Panc1 (cell line): ENCODE measurements at regions not wholly inside any gene's neighbourhood (a gene's known extent, or its start where the extent isn't known, plus 50 kb on each side); places are given as distances from the start of the nearest gene placed in this dataset.

Experiments used
- ATAC-seq: fragments of 200-7000 bp; cut with Tn5 transposase; 2 replicates; pipeline ENCODE4 v1.9.1; 2020; ENCODE audit warnings: mild to moderate bottlenecking, moderate library complexity
- BruUV-seq: library from RNA; stranded (reverse); fragments of 400-500 nt; replicated peaks from 2 replicates; lab custom pipeline; 2021; lab: Mats Ljungman, UMichigan
- CTCF ChIA-PET: fragments of 300-600 bp; sonication (Branson Sonifier 250); formaldehyde crosslinking; loops from one replicate; lab custom pipeline; 2022; ENCODE audit warnings: antibody characterized with exemption; lab: Charles Lee
- POLR2A ChIA-PET: fragments of 300-600 bp; sonication (Branson Sonifier 250); formaldehyde crosslinking; loops from one replicate; lab custom pipeline; 2022; ENCODE audit warnings: antibody characterized with exemption; lab: Charles Lee
- DNase-seq: peaks from one replicate; pipeline ENCODE4 v3.0.0-alpha.2; 2010; ENCODE audit warnings: low read depth, low spot score
- H3K27ac ChIP-seq: 2 replicates; pipeline ENCODE4 v1.5.1; 2011; ENCODE audit warnings: mild to moderate bottlenecking, low read length, inconsistent platforms
- H3K27me3 ChIP-seq: fragments of 200-500 bp; sonication (Bioruptor generic); 2 replicates; pipeline ENCODE4 v1.6.0; 2014; ENCODE audit warnings: low read length, inconsistent platforms; ENCODE audit not compliant: control insufficient read depth, insufficient read depth
- H3K36me3 ChIP-seq: fragments of 200-500 bp; sonication (Bioruptor generic); 2 replicates; pipeline ENCODE4 v1.5.1; 2014; ENCODE audit warnings: inconsistent platforms, mild to moderate bottlenecking, low read length, moderate library complexity; ENCODE audit not compliant: control insufficient read depth, insufficient read depth
- H3K4me1 ChIP-seq: 2 replicates; pipeline ENCODE4 v1.5.1; 2011; ENCODE audit warnings: inconsistent platforms, mild to moderate bottlenecking, low read length, moderate library complexity; ENCODE audit not compliant: control insufficient read depth, insufficient read depth
- H3K4me3 ChIP-seq, 2 experiments: 2 replicates each; pipeline ENCODE4 v1.5.1; 2011 to 2012; ENCODE audit warnings: low read depth in 2 of 2, low read length in 2 of 2, mild to moderate bottlenecking in 2 of 2, inconsistent platforms in 1 of 2, moderate library complexity in 1 of 2
- H3K9me3 ChIP-seq: fragments of 200-500 bp; sonication (Bioruptor generic); 2 replicates; pipeline ENCODE4 v1.5.1; 2014; ENCODE audit warnings: low read depth, mild to moderate bottlenecking, inconsistent platforms, low read length, moderate library complexity; ENCODE audit not compliant: control insufficient read depth, insufficient read depth
- POLR2AphosphoS5 ChIP-seq: IDR thresholded peaks from 2 replicates; pipeline ENCODE4 v1.6.1; 2012; ENCODE audit warnings: mild to moderate bottlenecking, low read depth, low read length, moderate library complexity
- SIN3A ChIP-seq: IDR thresholded peaks from 2 replicates; pipeline ENCODE4 v1.6.1; 2012; ENCODE audit warnings: low read depth, mild to moderate bottlenecking, low read length, moderate library complexity, borderline replicate concordance; ENCODE audit not compliant: insufficient read depth
- TCF7L2 ChIP-seq: IDR thresholded peaks from 2 replicates; pipeline ENCODE4 v1.6.1; 2011; ENCODE audit warnings: mild to moderate bottlenecking, low read depth, low read length, inconsistent platforms
- in situ Hi-C: cut with HindIII; loops from 2 replicates; pipeline ENCODE4 v1.10.0; 2016; ENCODE audit warnings: low sequenced_read_pairs, low pct_unique_long_range_greater_than_20kb
- intact Hi-C: fragments of 100-400 bp; cut with micrococcal nuclease; formaldehyde crosslinking; loops from one replicate; pipeline ENCODE4 v1.10.0; 2022; ENCODE audit not compliant: unreplicated experiment
- TF ChIP-seq, protein P1 (sequence below), 2 experiments: IDR thresholded peaks; 2 replicates each; pipeline ENCODE4 v1.6.1; 2011 to 2012; ENCODE audit warnings: low read depth in 2 of 2, control low read depth in 1 of 2, low read length in 1 of 2, mild to moderate bottlenecking in 1 of 2, moderate library complexity in 1 of 2; ENCODE audit not compliant: insufficient read depth in 1 of 2
- TF ChIP-seq, protein P2 (sequence below): fragments of 450-650 bp; IDR thresholded peaks from 2 replicates; pipeline ENCODE4 v1.5.1; 2017; ENCODE audit warnings: mild to moderate bottlenecking

DNA sequence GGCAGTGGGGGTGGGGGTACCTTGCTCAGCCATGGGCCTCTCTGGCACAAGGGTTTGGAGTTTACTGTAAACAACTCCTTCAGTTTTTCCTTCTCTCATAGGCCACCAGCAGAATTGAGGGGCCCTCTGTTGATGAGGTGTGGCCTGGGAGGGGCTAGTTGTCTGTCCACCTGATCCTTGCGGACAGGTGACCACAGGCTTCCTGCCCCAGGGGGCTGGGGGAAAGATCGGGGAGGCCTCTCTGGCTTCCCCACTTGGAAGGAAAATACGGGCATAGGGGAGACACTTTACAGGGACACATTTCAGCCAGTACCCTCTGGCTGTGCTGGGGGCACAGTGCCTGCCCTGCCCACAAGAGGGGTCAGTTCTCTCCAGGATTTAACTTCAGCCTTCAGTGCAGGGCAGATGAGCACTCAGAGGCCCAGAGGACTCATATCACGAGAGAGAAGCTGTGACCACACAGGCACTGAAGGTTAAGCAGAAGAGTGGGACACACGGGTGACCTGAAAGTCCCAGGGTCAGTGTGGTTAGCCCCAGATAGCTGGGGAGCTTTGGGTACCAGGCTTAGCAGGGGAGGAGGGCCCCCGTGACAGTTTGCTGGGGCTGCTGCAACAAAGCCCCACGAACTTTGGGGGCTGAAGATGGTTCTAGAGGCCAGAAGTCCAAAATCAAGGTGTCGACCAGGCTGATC, 245.9 kb downstream of the SEC14L1 start:
- CTCF ChIA-PET, result no interaction called here
- intact Hi-C loops (no loop called here), in situ Hi-C loops (no loop called here)
- no peak for TF ChIP-seq TCF7L2
- TF ChIP-seq SIN3A, result 0 out of 2 replicates have a peak, but pooled peaks have one; percentile 19
- Histone ChIP-seq H3K36me3 (no peaks in the 10 kb centered on the region), H3K4me1 (peaks cover 95% of the 10 kb centered on the region), H3K4me3 (no peak overlapping the region), H3K27ac (peak overlapping the region; percentile 72), H3K27me3 (no peaks in the 10 kb centered on the region), H3K9me3 (no peaks in the 10 kb centered on the region)
- DNase-seq (no peak), ATAC-seq (no peak)
- no TSS peak for BruUV-seq
- POLR2A ChIA-PET, result no interaction called here

DNA sequence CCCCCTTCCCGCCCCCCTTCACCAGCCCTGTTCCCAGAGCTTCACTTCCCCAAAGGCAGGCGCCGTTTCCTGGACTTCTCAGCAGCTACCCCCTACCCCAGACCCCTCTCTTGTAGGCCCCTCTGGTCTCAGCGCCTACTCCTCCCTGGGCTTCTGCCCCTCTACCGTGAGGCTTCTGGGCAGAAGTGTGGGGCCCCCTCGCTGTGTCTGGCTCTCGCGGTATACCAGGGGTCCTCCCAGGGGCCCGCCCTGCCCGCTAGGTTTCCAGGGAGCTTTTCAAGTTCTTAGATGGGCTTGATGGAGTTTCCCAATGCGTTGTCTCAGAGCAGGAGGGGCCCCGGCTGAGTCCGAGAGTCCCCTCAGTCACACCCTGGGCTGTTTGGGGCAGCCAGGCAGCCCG, 247.1 kb downstream of the SEC14L1 start:
- POLR2A ChIA-PET, result no interaction called here
- Histone ChIP-seq H3K27me3 (no peaks in the 10 kb centered on the region), H3K9me3 (no peaks in the 10 kb centered on the region), H3K4me3 (no peak overlapping the region), H3K36me3 (no peaks in the 10 kb centered on the region), H3K27ac (peak overlapping the region; percentile 84), H3K4me1 (peaks cover 95% of the 10 kb centered on the region)
- CTCF ChIA-PET, result no interaction called here
- in situ Hi-C loops, result no loop called here
- intact Hi-C loops, result no loop called here
- ATAC-seq, result no peak
- TF ChIP-seq SIN3A, result no peak
- no peak for TF ChIP-seq TCF7L2
- BruUV-seq, result no TSS peak
- DNase-seq, result no peak

DNA sequence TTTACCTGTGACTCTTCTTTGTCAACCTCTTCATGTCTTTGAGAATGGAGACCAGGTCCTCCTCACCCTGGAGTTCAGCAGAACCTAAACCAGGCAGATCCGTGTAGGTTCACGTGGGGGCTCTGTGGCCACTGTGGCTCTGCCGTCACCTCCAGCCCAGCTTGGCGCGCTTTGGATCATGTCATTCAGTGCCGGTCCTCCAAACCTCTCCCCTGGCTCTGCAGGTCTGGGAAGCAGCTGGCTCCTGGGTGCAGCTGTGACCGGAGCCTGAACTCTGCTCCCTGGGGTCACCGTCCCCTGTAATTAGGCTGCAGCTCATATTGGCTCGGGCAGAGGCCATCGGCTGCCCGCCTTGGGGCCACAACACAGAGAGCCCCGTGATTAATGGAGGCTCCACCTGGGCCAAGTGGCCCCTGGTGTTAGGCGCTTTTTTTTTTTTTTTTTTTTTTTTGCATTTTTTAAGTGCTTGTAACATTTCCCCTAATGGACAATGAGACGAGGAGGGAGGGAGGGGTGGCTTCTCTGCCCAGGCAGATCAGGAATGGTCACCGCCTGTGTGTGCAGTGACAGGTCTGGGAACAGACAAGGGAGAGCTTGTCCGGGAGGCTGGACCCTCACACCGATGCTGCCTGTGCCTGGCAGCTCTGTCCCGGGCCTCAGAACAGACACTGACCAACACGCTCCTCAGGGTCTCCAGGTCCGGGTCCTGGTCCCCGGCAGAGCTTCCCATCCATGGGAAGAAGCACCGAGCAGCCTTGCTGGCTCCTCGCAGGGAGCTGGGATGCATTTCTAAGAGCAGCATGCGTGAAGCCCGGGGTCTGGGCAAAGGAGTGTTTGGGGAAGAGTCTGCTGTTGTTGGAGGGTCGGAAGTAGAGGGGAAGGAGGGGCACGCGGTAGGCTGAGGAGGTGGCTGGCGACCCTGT, 247.9 kb downstream of the SEC14L1 start:
- no peak for DNase-seq
- POLR2A ChIA-PET, result no interaction called here
- TF ChIP-seq POLR2AphosphoS5, result no peak; the same call in 1 of the 2 replicates
- TF ChIP-seq, protein P1, sequence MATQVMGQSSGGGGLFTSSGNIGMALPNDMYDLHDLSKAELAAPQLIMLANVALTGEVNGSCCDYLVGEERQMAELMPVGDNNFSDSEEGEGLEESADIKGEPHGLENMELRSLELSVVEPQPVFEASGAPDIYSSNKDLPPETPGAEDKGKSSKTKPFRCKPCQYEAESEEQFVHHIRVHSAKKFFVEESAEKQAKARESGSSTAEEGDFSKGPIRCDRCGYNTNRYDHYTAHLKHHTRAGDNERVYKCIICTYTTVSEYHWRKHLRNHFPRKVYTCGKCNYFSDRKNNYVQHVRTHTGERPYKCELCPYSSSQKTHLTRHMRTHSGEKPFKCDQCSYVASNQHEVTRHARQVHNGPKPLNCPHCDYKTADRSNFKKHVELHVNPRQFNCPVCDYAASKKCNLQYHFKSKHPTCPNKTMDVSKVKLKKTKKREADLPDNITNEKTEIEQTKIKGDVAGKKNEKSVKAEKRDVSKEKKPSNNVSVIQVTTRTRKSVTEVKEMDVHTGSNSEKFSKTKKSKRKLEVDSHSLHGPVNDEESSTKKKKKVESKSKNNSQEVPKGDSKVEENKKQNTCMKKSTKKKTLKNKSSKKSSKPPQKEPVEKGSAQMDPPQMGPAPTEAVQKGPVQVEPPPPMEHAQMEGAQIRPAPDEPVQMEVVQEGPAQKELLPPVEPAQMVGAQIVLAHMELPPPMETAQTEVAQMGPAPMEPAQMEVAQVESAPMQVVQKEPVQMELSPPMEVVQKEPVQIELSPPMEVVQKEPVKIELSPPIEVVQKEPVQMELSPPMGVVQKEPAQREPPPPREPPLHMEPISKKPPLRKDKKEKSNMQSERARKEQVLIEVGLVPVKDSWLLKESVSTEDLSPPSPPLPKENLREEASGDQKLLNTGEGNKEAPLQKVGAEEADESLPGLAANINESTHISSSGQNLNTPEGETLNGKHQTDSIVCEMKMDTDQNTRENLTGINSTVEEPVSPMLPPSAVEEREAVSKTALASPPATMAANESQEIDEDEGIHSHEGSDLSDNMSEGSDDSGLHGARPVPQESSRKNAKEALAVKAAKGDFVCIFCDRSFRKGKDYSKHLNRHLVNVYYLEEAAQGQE (IDR thresholded peaks at IDR 0.05; ENCODE audit: insufficient read depth in 1 of 2, low read depth in 2 of 2, low read length in 1 of 2), result no peak
- TF ChIP-seq, protein P2, sequence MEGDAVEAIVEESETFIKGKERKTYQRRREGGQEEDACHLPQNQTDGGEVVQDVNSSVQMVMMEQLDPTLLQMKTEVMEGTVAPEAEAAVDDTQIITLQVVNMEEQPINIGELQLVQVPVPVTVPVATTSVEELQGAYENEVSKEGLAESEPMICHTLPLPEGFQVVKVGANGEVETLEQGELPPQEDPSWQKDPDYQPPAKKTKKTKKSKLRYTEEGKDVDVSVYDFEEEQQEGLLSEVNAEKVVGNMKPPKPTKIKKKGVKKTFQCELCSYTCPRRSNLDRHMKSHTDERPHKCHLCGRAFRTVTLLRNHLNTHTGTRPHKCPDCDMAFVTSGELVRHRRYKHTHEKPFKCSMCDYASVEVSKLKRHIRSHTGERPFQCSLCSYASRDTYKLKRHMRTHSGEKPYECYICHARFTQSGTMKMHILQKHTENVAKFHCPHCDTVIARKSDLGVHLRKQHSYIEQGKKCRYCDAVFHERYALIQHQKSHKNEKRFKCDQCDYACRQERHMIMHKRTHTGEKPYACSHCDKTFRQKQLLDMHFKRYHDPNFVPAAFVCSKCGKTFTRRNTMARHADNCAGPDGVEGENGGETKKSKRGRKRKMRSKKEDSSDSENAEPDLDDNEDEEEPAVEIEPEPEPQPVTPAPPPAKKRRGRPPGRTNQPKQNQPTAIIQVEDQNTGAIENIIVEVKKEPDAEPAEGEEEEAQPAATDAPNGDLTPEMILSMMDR, result no peak
- TF ChIP-seq SIN3A, result no peak
- no peak for TF ChIP-seq TCF7L2
- Histone ChIP-seq H3K9me3 (no peaks in the 10 kb centered on the region), H3K4me1 (peaks cover 95% of the 10 kb centered on the region), H3K27ac (peak overlapping the region; percentile 84), H3K36me3 (no peaks in the 10 kb centered on the region), H3K27me3 (no peaks in the 10 kb centered on the region), H3K4me3 (no peak overlapping the region)
- in situ Hi-C loops, result no loop called here
- CTCF ChIA-PET, result no interaction called here
- no peak for ATAC-seq
- BruUV-seq, result TSS peak; percentile 38
- intact Hi-C loops, result no loop called here
